ENCODE measurements at regions not wholly inside any gene's neighbourhood (a gene's known extent, or its start where the extent isn't known, plus 50 kb on each side); places are given as distances from the start of the nearest gene placed in this dataset.

DNA sequence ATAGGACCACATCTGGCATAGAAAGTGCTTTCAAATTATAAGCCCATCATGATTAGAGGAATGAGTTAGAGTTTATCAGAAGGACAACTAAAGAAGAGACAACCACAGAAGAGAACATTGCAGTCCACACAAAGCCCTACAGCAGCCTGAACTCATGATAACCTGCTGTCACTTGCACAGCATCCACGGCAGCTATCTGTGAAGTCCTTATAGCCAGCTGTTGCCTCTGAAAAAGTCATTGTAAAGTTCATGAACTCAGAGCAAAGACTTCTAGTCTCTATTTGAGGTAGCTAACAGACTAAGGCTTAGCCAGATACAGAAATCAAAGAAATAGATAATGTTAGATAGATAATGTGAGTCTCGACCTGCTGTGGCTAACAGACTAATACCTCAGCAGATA lies 450.0 kb downstream of the KLF5 start:
- H3K4me3 ChIP-seq (ENCODE audit: low read length): no peak overlapping the region
- DNase-seq (ENCODE audit: low read depth): no peak
- TF ChIP-seq, protein P1, sequence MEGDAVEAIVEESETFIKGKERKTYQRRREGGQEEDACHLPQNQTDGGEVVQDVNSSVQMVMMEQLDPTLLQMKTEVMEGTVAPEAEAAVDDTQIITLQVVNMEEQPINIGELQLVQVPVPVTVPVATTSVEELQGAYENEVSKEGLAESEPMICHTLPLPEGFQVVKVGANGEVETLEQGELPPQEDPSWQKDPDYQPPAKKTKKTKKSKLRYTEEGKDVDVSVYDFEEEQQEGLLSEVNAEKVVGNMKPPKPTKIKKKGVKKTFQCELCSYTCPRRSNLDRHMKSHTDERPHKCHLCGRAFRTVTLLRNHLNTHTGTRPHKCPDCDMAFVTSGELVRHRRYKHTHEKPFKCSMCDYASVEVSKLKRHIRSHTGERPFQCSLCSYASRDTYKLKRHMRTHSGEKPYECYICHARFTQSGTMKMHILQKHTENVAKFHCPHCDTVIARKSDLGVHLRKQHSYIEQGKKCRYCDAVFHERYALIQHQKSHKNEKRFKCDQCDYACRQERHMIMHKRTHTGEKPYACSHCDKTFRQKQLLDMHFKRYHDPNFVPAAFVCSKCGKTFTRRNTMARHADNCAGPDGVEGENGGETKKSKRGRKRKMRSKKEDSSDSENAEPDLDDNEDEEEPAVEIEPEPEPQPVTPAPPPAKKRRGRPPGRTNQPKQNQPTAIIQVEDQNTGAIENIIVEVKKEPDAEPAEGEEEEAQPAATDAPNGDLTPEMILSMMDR (conservative IDR thresholded peaks at IDR 0.05; ENCODE audit: low read length): no peak

DNA sequence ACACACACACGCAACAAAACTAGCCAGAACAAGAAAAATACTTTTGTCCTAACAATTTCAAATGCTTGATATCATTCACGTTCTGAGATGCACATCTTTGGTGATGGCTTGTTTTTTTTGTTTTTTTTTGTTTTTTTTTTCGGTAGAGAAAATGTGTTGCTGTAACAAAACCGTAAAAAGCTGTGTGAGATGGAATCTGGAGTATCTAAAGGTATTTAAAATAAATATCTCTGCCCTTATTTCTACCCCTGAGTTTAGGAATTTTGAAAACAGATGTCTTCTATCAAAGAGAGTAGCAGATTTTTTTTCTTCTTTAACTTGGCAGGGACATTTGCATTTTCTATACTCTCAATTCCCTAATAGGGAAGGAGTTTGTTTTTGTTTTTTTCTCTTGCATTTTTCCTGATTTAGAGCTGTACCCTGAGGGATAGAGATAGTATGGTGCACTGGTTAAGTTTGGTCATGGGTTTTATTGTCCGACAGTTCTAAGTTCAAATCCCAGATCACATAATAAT lies 446.6 kb downstream of the KLF5 start:
- DNase-seq (ENCODE audit: low read depth): no peak
- H3K4me3 ChIP-seq (ENCODE audit: low read length): no peak overlapping the region
- TF ChIP-seq, protein P1 (conservative IDR thresholded peaks at IDR 0.05; ENCODE audit: low read length): no peak

DNA sequence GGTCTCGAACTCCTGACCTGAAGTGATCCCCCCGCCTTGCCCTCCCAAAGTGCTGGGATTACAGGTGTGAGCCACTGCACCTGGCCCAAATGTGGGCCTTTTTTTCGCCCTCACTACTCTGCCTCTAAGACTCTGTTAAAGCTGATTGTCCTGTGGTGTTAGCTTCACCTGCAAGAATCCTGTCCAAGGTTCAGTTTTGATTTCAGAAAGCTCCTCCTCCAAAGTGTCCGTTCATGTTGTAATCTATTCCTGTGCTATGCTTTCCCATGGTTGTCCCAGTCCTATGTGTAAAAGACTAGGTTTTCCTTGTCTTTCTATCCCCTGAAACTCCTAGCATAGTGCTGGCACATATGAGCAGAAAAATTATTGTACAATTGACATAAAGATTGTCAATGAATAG lies 440.9 kb downstream of the KLF5 start:
- no peak overlapping the region for H3K4me3 ChIP-seq (ENCODE audit: low read length)
- no peak for DNase-seq (ENCODE audit: low read depth)
- TF ChIP-seq, protein P1 (conservative IDR thresholded peaks at IDR 0.05; ENCODE audit: low read length): no peak

DNA sequence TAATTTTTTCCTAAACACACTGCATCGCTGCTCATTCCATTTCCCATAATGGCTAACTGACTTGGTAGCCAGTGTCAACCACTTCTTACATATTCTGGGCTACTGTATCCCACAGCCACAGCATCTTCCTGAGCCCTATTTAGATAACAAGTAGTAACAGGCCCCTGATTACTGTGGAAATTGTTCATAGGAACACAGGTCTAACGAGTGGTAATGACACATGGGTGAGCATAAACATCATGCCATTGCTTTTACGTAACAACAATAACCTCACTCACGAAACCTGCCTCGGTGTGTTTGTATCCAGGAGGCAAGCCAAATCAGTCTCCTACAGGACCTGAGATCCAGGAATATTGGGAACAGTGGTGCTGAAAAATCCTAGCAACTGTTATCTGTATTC lies 438.6 kb downstream of the KLF5 start:
- H3K4me3 ChIP-seq (ENCODE audit: low read length): no peak overlapping the region
- TF ChIP-seq, protein P1 (conservative IDR thresholded peaks at IDR 0.05; ENCODE audit: low read length): no peak
- no peak for DNase-seq (ENCODE audit: low read depth)

DNA sequence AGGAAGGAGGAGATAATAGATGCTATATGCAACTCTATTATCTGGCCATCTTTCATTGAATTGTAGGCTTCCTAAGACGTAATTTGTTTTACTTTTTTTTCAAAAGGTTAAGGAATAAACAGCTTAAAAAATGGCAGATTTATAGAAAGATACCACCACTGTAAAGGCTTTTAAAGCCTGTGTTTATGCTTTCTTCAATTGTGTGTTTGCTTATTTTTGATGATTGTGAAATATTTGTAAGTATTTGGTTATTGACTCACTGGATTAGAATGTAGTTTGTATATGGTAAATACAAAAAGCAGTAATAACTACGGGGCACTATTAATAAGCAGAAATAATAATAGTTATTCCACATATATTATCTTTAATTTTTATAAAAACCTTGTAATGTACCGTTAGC lies 437.9 kb downstream of the KLF5 start:
- no peak overlapping the region for H3K4me3 ChIP-seq (ENCODE audit: low read length)
- TF ChIP-seq, protein P1 (conservative IDR thresholded peaks at IDR 0.05; ENCODE audit: low read length): no peak
- no peak for DNase-seq (ENCODE audit: low read depth)

DNA sequence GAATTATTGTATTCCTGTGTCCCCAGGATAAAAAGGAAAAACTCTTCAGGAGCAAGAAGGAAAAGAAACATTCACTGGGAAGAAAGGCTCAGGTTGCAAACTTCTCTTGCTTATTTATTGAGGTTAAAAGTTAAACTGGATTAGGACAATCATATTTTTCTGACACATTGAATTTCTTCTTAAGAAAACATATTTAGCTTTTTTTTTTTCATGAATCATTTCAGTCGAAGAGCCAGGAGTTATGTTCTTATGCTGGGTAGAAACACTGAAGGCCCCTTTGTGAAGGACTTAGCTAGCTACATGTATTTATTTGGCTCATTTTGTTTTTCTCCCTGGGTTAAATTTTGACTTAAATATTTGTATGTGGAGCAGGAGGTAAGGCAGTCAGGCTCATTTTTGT lies 434.0 kb downstream of the KLF5 start:
- TF ChIP-seq, protein P1 (conservative IDR thresholded peaks at IDR 0.05; ENCODE audit: low read length): no peak
- H3K4me3 ChIP-seq (ENCODE audit: low read length): no peak overlapping the region
- no peak for DNase-seq (ENCODE audit: low read depth)

DNA sequence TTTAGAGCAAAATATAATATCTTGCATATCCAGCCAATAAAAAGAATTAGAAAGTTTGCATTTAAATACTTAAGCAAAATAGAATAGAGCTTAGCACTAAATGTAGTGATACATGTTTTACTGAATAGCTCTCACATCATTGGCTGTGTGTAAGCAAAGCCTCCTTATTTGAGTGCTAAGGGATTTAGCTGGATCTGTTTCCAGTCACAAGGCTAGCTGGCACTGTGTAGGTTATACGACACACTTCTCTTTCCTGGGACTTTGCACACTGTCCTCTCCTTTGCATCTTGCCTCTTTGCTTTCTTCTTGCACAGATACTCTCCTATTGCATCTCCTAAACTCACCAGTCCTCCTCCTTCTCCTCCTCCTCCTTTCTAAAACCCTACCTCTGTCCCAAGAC lies 423.8 kb downstream of the KLF5 start:
- TF ChIP-seq, protein P1 (conservative IDR thresholded peaks at IDR 0.05; ENCODE audit: low read length): no peak
- DNase-seq (ENCODE audit: low read depth): no peak
- H3K4me3 ChIP-seq (ENCODE audit: low read length): no peak overlapping the region

Data from AG10803 (cell line).